ENCODE measurements at regions not wholly inside any gene's neighbourhood (a gene's known extent, or its start where the extent isn't known, plus 50 kb on each side); places are given as distances from the start of the nearest gene placed in this dataset.

GRCh38 chr15:66999046-66999968 is 66.1 kb upstream of the SMAD3 start:
- TF ChIP-seq CTCF (IDR thresholded peaks at IDR 0.05): no peak
- TF ChIP-seq POLR2AphosphoS5 (IDR thresholded peaks at IDR 0.05): no peak
- no peak for TF ChIP-seq POLR2A (IDR thresholded peaks at IDR 0.05)
